ENCODE measurements at regions not wholly inside any gene's neighbourhood (a gene's known extent, or its start where the extent isn't known, plus 50 kb on each side); places are given as distances from the start of the nearest gene placed in this dataset.
A peak's percentile ranks its signal among the peaks of the same experiment; 100 is the strongest.

GRCh38 chr3:148079370-148079769 lies 618.3 kb upstream of the AGTR1 start:
- no peak for DNase-seq (ENCODE audit: low read depth)
- no peak for TF ChIP-seq CTCF (IDR thresholded peaks at IDR 0.05; ENCODE audit: insufficient read depth, low read depth, low read length, missing control alignments)
- no peak overlapping the region for H3K4me3 ChIP-seq (ENCODE audit: low read depth, low read length)

GRCh38 chr3:148081926-148082325 lies 615.8 kb upstream of the AGTR1 start:
- no peak for DNase-seq (ENCODE audit: low read depth)
- no peak for TF ChIP-seq CTCF (IDR thresholded peaks at IDR 0.05; ENCODE audit: insufficient read depth, low read depth, low read length, missing control alignments)

GRCh38 chr3:148082506-148083280 lies 615.0 kb upstream of the AGTR1 start:
- TF ChIP-seq CTCF (IDR thresholded peaks at IDR 0.05; ENCODE audit: insufficient read depth, low read depth, low read length, missing control alignments): no peak
- no peak overlapping the region for H3K4me3 ChIP-seq (ENCODE audit: low read depth, low read length)
- DNase-seq (ENCODE audit: low read depth): no peak

More at GRCh38 chr3:148081926-148082325, 615.8 kb upstream of the AGTR1 start:
- H3K4me3 ChIP-seq (ENCODE audit: low read depth, low read length): no peak overlapping the region

- H3K4me3 ChIP-seq (ENCODE audit: low read depth, low read length): no peak overlapping the region
- DNase-seq (ENCODE audit: low read depth): no peak
- TF ChIP-seq CTCF (IDR thresholded peaks at IDR 0.05; ENCODE audit: insufficient read depth, low read depth, low read length, missing control alignments): no peak
Measured at GRCh38 chr3:148083526-148084182, 614.0 kb upstream of the AGTR1 start.

- peak; percentile 84 for DNase-seq (ENCODE audit: low read depth)
- H3K4me3 ChIP-seq (ENCODE audit: low read depth, low read length): no peak overlapping the region
- TF ChIP-seq CTCF (IDR thresholded peaks at IDR 0.05; ENCODE audit: insufficient read depth, low read depth, low read length, missing control alignments): no peak
Measured at GRCh38 chr3:148084931-148085330, 612.8 kb upstream of the AGTR1 start.

- TF ChIP-seq CTCF (IDR thresholded peaks at IDR 0.05; ENCODE audit: insufficient read depth, low read depth, low read length, missing control alignments): no peak
- no peak overlapping the region for H3K4me3 ChIP-seq (ENCODE audit: low read depth, low read length)
- DNase-seq (ENCODE audit: low read depth): peak; percentile 20
Measured at GRCh38 chr3:148087601-148088371, 609.9 kb upstream of the AGTR1 start.

Data from GM12865 (cell line).